ENCODE measurements at regions not wholly inside any gene's neighbourhood (a gene's known extent, or its start where the extent isn't known, plus 50 kb on each side); places are given as distances from the start of the nearest gene placed in this dataset.
A peak's percentile ranks its signal among the peaks of the same experiment; 100 is the strongest.
"Not testable (repeated sequence)": the region's sequence is repeated elsewhere in the genome, so short reads cannot be mapped to it uniquely, and the experiment has no call there.

DNA sequence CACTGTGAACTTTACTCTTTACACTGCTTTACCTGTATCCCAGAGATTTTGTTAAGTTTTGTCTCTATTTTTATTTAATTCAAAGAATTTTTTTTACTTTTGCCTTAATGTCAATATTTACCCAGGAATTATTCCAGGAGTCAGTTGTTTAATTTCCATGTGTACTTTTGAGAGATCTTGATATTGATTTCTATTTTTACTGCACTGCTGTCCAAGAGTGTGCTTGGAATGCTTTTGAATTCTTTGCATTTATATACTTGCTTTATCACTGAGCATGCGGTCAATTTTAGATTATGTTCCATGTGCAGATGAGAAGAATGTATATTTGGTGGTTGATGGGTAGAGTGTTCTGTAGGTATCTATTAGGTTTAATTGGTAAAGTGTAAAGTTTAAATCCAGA, 461.0 kb upstream of the GBE1 start:
- H3K27me3 Mint-ChIP-seq, result no peaks in the 10 kb centered on the region
- H3K9me3 Mint-ChIP-seq, result peaks cover 0 to 3% (median 2%) of the 10 kb centered on the region in 3 donors
- H3K4me1 Mint-ChIP-seq, result no peaks in the 10 kb centered on the region
- no peak overlapping the region for H3K4me3 Mint-ChIP-seq
- no peak overlapping the region for H3K27ac Mint-ChIP-seq
- no peaks in the 10 kb centered on the region for H3K36me3 Mint-ChIP-seq

DNA sequence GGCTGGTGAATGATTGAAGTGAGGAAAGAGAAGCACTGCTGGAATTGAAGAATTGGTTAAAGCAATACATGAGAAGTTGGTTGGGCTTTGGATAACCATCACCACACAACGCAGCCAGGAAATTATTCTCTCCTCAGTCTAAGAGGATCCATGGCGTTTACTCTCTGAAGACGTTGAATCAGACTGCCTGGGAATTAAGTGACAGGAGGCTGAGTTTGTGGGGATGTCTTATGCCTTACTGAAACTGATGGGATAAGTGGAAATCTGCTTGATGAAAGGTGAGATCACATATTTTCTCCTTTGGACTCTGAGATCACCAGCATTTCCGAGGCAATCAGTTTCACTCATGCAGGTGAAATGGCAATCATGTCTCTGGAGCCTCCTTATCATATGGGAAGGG, 456.1 kb upstream of the GBE1 start:
- H3K36me3 Mint-ChIP-seq, result no peaks in the 10 kb centered on the region
- no peaks in the 10 kb centered on the region for H3K27me3 Mint-ChIP-seq
- no peak overlapping the region for H3K27ac Mint-ChIP-seq
- no peaks in the 10 kb centered on the region for H3K9me3 Mint-ChIP-seq
- H3K4me3 Mint-ChIP-seq, result no peak overlapping the region
- no peaks in the 10 kb centered on the region for H3K4me1 Mint-ChIP-seq

DNA sequence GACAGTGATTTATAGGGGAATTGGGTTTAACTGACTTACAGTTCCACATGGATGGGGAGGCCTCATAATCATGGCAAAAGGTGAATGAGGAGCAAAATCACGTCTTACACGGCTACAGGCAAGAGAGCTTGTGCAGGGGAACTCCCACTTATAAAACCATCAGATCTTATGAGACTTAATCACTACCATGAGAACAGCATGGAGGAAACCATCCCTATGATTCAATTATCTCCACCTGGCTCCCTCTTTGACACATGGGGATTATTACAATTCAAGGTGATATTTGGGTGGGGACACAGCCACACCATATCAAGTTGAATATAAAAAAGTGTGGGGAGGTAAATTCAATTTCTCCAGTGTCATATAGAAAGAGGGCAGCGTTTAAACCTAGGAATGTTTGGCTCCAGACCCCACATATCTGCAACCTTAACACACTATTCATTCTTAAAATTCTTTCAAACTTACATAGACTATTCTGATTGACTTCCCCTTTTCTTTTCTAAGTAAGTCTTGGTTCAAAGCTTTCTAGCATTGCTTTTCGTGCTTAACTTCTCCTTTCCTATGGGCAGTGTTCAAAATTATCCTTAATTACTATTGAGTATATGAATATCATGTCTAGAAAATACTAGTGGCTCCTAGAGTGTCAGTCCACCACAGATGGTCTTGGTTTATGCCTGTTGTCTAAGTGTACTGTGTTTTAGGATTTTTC, 446.7 kb upstream of the GBE1 start:
- H3K36me3 Mint-ChIP-seq, result no peaks in the 10 kb centered on the region
- no peaks in the 10 kb centered on the region for H3K27me3 Mint-ChIP-seq
- H3K4me1 Mint-ChIP-seq, result peaks cover 0 to 2% (median 0%) of the 10 kb centered on the region in 3 donors
- peaks cover 3 to 11% (median 9%) of the 10 kb centered on the region in 3 donors for H3K9me3 Mint-ChIP-seq
- no peak overlapping the region for H3K27ac Mint-ChIP-seq
- H3K4me3 Mint-ChIP-seq, result no peak overlapping the region

DNA sequence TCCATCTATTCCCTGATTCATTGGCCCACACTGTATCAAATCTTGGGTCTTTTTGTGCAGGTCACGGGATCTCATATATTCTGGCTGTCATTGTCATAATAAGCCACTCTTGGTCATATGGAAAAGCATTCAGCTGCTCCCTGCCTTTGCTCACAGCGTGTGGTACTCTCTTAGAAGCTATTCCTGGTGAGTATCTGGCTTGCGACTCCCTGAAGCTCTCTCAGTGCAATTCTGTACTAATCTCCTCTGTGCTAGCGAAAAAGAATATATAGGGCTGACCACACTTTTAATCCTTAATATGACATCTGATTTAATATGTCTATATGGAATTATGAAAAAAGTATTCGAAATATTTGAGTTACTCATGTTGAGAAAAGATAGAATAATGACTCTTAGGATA, 440.8 kb upstream of the GBE1 start:
- H3K4me3 Mint-ChIP-seq, result no peak overlapping the region
- H3K27ac Mint-ChIP-seq, result no peak overlapping the region
- no peaks in the 10 kb centered on the region for H3K27me3 Mint-ChIP-seq
- H3K9me3 Mint-ChIP-seq, result peaks cover 0 to 5% (median 4%) of the 10 kb centered on the region in 3 donors
- peaks cover 0 to 2% (median 0%) of the 10 kb centered on the region in 3 donors for H3K4me1 Mint-ChIP-seq
- no peaks in the 10 kb centered on the region for H3K36me3 Mint-ChIP-seq

DNA sequence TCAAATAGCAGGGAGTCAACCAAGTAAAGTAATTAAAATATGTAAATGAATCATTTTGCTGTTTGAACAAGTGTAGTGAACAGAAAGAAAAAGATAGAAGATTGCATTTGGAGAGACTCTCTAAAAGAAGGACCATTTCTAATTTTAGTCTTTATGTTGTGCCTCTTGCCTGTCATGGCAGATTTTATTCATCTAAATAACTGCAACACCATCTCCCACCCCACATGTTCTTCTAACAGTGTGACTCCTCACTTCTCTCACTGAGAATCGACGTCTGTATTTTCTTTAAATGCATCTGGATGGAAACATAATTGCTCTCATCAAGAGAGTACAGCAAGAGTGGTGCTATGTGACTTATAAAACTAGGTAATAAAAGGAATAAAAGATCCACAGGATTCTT, 439.9 kb upstream of the GBE1 start:
- H3K27ac Mint-ChIP-seq, result no peak overlapping the region
- H3K36me3 Mint-ChIP-seq, result no peaks in the 10 kb centered on the region
- H3K4me1 Mint-ChIP-seq, result peaks cover 0 to 2% (median 0%) of the 10 kb centered on the region in 3 donors
- no peaks in the 10 kb centered on the region for H3K27me3 Mint-ChIP-seq
- H3K9me3 Mint-ChIP-seq, result peaks cover 0 to 5% (median 4%) of the 10 kb centered on the region in 3 donors
- no peak overlapping the region for H3K4me3 Mint-ChIP-seq

DNA sequence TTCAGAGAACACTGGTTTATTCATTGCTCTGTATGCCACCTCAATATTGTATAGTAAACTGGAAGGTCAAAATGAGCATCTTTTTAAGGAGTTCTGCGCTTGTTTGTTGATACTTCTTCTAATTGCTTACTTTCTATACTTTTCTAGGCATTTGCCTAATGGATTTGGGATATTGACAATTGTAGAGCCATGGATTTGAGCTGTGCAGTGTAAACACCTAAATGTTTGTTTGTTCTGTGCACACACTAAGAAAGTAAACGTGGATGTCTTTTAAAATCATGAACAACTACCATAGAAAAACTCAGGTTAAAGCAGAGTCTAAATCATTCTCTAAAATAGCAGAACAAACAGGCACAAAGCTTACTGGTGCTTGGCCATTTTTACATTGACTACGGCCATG, 436.6 kb upstream of the GBE1 start:
- Mint-ChIP-seq H3K27ac (no peak overlapping the region), H3K4me1 (no peaks in the 10 kb centered on the region), H3K9me3 (peaks cover 0 to 10% (median 0%) of the 10 kb centered on the region in 3 donors), H3K4me3 (no peak overlapping the region), H3K36me3 (no peaks in the 10 kb centered on the region), H3K27me3 (no peaks in the 10 kb centered on the region)

DNA sequence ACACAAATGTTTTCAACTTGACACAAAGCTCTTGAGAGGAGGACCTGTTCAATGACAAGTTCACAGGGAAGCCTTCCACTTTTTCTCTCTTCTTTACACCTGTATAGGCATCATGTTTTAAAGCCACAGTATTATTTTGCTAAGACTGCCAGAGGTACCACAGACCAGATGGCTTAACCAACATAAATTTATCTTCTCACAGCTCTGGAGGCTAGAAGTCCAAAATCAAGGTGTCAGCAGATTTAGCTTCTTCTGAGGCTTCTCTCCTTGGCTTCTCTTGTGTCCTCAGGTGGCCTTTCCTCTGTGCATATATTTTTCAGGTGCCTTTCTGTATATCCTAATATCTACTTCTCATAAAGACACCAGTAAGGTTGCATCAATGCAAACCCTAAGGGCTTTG, 435.2 kb upstream of the GBE1 start:
- Mint-ChIP-seq H3K27ac (no peak overlapping the region), H3K9me3 (peaks cover 0 to 10% (median 0%) of the 10 kb centered on the region in 3 donors), H3K27me3 (no peaks in the 10 kb centered on the region), H3K36me3 (no peaks in the 10 kb centered on the region), H3K4me3 (no peak overlapping the region), H3K4me1 (no peaks in the 10 kb centered on the region)

DNA sequence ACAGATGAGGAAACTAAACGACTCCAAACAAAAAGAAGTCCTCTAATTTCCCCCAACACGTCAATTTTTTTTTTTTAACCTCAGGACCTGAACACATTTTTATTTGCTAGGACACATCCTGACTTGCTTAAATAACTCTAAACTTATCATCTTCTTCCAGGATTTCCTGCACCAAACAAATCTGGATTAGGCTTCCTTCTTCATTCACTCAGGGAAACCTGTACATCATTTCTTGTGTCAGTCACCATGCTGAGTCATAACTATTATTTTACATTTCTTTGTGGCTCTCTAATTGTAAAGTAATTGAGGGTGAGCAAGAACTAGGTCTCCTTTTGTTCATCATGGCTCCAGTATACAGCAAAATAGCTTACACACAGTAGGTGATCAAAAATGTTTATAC, 433.4 kb upstream of the GBE1 start:
- no peak overlapping the region for H3K27ac Mint-ChIP-seq
- peaks cover 0 to 10% (median 0%) of the 10 kb centered on the region in 3 donors for H3K9me3 Mint-ChIP-seq
- no peaks in the 10 kb centered on the region for H3K36me3 Mint-ChIP-seq
- no peaks in the 10 kb centered on the region for H3K27me3 Mint-ChIP-seq
- H3K4me1 Mint-ChIP-seq, result no peaks in the 10 kb centered on the region
- no peak overlapping the region for H3K4me3 Mint-ChIP-seq

DNA sequence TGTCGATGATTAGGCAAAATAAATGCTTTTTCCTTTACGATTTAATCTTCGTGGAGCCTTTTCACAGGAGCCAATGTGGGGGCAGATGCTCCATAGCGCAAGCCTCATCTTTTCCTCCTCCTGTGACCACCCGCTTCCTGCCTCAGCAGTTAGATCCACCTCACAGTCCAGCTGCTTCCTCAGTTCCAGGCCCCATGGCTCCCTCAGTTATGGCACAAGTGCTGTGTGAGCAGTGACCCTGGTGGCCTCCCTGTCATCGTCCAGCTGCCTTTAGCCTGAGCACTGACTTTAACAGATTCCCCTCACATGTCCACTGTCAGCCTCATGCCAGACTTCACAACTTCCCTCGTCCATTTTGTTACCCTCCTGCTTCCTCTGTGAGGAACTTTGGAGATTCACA, 424.6 kb upstream of the GBE1 start:
- Mint-ChIP-seq H3K27ac (no peak overlapping the region), H3K27me3 (no peaks in the 10 kb centered on the region), H3K9me3 (peaks cover 0 to 1% (median 0%) of the 10 kb centered on the region in 3 donors), H3K4me3 (no peak overlapping the region), H3K4me1 (no peaks in the 10 kb centered on the region), H3K36me3 (peaks cover 3% of the 10 kb centered on the region)

DNA sequence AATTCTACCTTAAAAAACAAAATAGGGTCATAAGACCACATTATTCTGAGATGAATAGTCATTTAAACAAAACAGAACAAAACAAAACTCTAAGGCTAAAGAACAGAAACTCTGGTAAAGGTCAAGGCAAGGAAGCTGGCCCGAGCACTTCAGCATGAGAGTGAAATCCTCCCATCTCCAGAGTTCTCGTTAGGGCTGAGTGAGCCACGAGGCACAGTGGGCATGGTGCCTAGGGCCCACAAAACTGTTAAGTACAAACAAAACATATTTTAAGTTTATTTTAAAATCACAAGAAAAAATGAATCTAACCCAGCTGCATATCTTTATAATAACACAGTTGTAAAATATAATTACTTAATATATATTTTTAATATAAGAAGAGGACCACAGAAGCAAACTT, 417.8 kb upstream of the GBE1 start:
- Mint-ChIP-seq H3K36me3 (no peaks in the 10 kb centered on the region), H3K4me1 (no peaks in the 10 kb centered on the region)

DNA sequence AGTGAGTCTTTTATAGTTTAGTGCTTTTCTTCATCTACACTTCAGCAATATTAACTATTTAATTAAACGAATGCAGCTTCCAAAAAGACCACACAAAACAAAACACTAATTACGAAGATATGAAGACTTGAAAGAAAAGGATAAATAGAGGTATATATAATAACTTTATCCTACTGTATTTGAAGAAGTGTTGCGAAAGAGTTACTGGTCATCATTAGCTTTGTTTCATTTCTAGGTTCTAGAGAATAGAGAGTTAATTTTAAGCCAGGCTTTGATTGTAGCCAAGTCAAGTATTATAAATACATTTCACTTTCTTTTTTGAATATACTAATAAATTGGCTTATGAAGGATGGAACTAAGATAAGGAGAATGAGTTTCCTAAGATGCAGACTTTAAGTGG, 416.8 kb upstream of the GBE1 start:
- Mint-ChIP-seq H3K36me3 (no peaks in the 10 kb centered on the region), H3K27me3 (no peaks in the 10 kb centered on the region)

More for the DNA sequence above, 417.8 kb upstream of the GBE1 start:
- no peaks in the 10 kb centered on the region for H3K9me3 Mint-ChIP-seq
- no peak overlapping the region for H3K27ac Mint-ChIP-seq
- no peaks in the 10 kb centered on the region for H3K27me3 Mint-ChIP-seq
- H3K4me3 Mint-ChIP-seq, result no peak overlapping the region

DNA sequence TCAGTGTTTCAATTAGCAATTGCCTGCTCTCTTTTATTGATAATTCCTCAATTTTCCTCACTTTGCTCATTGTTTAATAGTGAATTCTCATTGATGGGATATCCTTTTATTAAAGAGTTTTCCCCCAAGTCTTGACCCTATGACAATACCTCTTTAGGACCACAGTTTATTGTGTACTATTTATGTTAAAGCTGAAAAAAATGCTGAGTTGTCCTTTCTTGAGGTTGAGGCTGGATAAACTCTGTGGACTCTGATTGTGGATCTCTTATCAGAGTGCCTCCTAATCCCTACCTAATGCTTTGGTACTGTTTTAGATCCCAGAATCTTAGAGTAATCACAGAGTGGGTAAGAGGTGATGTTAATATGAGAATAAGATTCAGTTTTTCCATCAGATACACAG, 416.3 kb upstream of the GBE1 start:
- Mint-ChIP-seq H3K27me3 (no peaks in the 10 kb centered on the region), H3K27ac (no peak overlapping the region), H3K4me3 (no peak overlapping the region)

More for the DNA sequence above, 416.8 kb upstream of the GBE1 start:
- H3K27ac Mint-ChIP-seq, result no peak overlapping the region
- H3K4me3 Mint-ChIP-seq, result no peak overlapping the region
- peaks cover 0 to 2% (median 0%) of the 10 kb centered on the region in 3 donors for H3K9me3 Mint-ChIP-seq
- H3K4me1 Mint-ChIP-seq, result no peaks in the 10 kb centered on the region

DNA sequence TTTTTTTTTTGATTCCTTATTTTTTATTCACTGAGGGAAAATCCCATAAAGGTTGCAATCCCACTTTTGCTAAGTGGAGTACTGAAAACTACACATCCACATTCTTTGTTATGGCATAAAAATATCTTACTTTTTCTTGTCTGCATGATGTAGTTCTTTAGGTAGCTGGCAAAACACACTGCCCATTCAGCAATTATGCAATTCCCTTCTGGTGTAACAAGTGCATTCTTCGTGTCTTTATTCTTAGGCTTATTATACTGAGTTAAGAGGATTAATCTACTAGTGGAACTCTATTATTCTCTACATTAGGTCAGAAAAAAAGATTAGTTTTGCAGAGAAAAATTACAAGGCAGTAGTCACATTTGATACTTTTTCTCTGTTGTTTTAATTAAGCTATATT, 403.8 kb upstream of the GBE1 start:
- no peaks in the 10 kb centered on the region for H3K27me3 Mint-ChIP-seq
- H3K4me3 Mint-ChIP-seq, result no peak overlapping the region
- H3K36me3 Mint-ChIP-seq, result no peaks in the 10 kb centered on the region
- H3K9me3 Mint-ChIP-seq, result peaks cover 0 to 2% (median 0%) of the 10 kb centered on the region in 3 donors
- no peaks in the 10 kb centered on the region for H3K4me1 Mint-ChIP-seq
- no peak overlapping the region for H3K27ac Mint-ChIP-seq

More for the DNA sequence above, 416.3 kb upstream of the GBE1 start:
- Mint-ChIP-seq H3K9me3 (peaks cover 0 to 3% (median 0%) of the 10 kb centered on the region in 3 donors), H3K4me1 (no peaks in the 10 kb centered on the region), H3K36me3 (no peaks in the 10 kb centered on the region)

DNA sequence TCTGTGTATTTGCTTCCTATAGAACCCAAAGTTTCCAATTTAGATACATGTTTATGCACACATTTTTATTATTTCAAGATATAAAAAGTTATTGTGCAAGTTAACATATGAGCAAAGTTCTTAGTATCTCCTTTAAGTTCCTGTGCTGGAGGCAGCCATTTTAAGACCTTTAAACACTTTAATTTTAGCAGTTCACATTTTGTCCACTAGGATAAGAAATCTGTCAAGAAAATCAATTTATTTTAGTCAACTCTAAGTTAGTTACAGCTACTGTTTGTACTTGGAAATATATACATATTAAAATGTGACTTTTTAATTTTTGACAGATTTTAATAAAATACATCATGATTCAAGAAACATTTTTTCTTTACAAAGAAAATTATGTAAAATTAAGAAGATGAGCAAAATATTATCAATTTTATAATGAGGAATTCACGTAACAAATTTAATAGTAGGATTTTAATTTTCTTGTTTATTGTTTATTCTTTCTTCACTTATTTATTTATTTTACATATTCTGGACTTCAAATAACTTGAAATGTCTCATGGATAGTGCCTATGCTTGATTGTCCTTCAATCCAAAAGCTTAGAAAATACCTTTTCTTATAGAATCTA, 402.6 kb upstream of the GBE1 start:
- Mint-ChIP-seq H3K4me1 (no peaks in the 10 kb centered on the region), H3K9me3 (peaks cover 0 to 2% (median under 1%) of the 10 kb centered on the region in 3 donors)

DNA sequence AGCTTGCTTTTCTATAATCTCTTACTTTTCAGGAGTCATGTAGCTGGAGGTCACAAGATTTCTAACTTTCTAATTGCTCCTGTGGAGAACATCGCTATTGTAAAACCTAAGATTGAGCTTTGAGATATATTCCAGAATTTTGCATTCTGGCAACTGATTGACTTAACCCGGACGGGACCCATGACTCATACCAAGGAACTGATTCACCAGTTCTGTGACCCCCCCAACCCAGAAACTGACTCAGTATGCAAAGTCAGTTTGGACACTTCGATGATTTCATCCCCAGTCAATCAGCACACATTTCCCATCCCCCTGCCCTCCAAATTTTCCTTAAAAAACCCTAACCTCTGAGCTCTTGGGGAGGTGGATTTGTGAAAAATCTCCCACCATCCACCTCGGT, 396.5 kb upstream of the GBE1 start:
- H3K4me1 Mint-ChIP-seq, result no peaks in the 10 kb centered on the region
- H3K27ac Mint-ChIP-seq, result peak overlapping the region in 1 of 3 donors; percentile 76
- no peaks in the 10 kb centered on the region for H3K36me3 Mint-ChIP-seq
- H3K9me3 Mint-ChIP-seq, result peaks cover 0 to 5% (median 0%) of the 10 kb centered on the region in 3 donors
- H3K27me3 Mint-ChIP-seq, result no peaks in the 10 kb centered on the region
- H3K4me3 Mint-ChIP-seq, result no peak overlapping the region

More for the DNA sequence above, 402.6 kb upstream of the GBE1 start:
- Mint-ChIP-seq H3K27me3 (no peaks in the 10 kb centered on the region), H3K27ac (no peak overlapping the region), H3K36me3 (no peaks in the 10 kb centered on the region), H3K4me3 (no peak overlapping the region)

DNA sequence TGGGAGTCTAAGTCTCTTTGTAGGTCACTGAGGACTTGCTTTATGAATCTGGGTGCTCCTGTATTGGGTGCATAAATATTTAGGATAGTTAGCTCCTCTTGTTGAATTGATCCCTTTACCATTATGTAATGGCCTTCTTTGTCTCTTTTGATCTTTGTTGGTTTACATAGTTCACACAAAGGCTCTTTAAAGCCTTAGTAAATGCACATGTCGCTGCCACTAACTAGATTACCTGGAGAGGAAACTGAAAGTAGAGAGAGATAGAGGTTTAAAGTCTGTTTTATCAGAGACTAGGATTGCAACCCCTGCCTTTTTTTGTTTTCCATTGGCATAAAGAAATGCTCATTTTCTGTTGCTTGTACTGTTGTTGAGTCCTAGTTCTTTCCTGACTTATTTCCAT, 392.4 kb upstream of the GBE1 start:
- not testable (repeated sequence) for H3K27me3 Mint-ChIP-seq, H3K4me3 Mint-ChIP-seq, H3K36me3 Mint-ChIP-seq, H3K4me1 Mint-ChIP-seq, H3K27ac Mint-ChIP-seq, H3K9me3 Mint-ChIP-seq
